Smooth muscle cell (in vitro differentiated cells): ENCODE measurements at regions not wholly inside any gene's neighbourhood (a gene's known extent, or its start where the extent isn't known, plus 50 kb on each side); places are given as distances from the start of the nearest gene placed in this dataset.

Experiments used
- DNase-seq: peaks from one replicate; lab custom pipeline; 2025; ENCODE audit not compliant: unreplicated experiment; lab: John Stamatoyannopoulos, UW
- H2AFZ ChIP-seq: fragments of 200-600 bp; sonication (generic); 2 replicates; pipeline ENCODE4 v1.6.0; 2016; ENCODE audit warnings: antibody characterized with exemption, low read depth, mild to moderate bottlenecking
- H3F3A ChIP-seq: fragments of 200-600 bp; sonication (generic); 2 replicates; pipeline ENCODE4 v1.6.0; 2017; ENCODE audit warnings: antibody characterized with exemption, low read depth
- H3K27ac ChIP-seq: fragments of 200-600 bp; sonication (generic); 2 replicates; pipeline ENCODE4 v1.5.1; 2016; ENCODE audit warnings: low read depth, mild to moderate bottlenecking
- H3K27me3 ChIP-seq: fragments of 200-600 bp; sonication (generic); 2 replicates; pipeline ENCODE4 v1.6.1; 2016; ENCODE audit warnings: low read depth, mild to moderate bottlenecking
- H3K36me3 ChIP-seq: fragments of 200-600 bp; sonication (generic); 2 replicates; pipeline ENCODE4 v1.5.1; 2016; ENCODE audit warnings: low read depth
- H3K4me1 ChIP-seq: fragments of 200-600 bp; sonication (generic); 2 replicates; pipeline ENCODE4 v1.5.1; 2016; ENCODE audit warnings: low read depth
- H3K4me2 ChIP-seq: fragments of 200-600 bp; sonication (generic); 2 replicates; pipeline ENCODE4 v1.6.0; 2016; ENCODE audit warnings: mild to moderate bottlenecking
- H3K4me3 ChIP-seq: fragments of 200-600 bp; sonication (generic); 2 replicates; pipeline ENCODE4 v1.5.1; 2016; ENCODE audit warnings: mild to moderate bottlenecking
- H3K79me2 ChIP-seq: fragments of 200-600 bp; sonication (generic); 2 replicates; pipeline ENCODE4 v1.6.0; 2016; ENCODE audit warnings: low read depth, mild to moderate bottlenecking
- H3K9ac ChIP-seq: fragments of 200-600 bp; sonication (generic); 2 replicates; pipeline ENCODE4 v1.6.0; 2016; ENCODE audit warnings: low read depth
- H3K9me3 ChIP-seq: fragments of 200-600 bp; sonication (generic); replicated peaks from 2 replicates; pipeline ENCODE4 v1.5.1; 2016; ENCODE audit warnings: low read depth
- H4K20me1 ChIP-seq: fragments of 200-600 bp; sonication (generic); 2 replicates; pipeline ENCODE4 v1.6.0; 2016; ENCODE audit warnings: low read depth
- WGBS: methylation state at CpG from one replicate; pipeline ENCODE4 v1.1.7; 2016; ENCODE audit warnings: low lambda C conversion rate; 5-methylcytosine and 5-hydroxymethylcytosine counted together
- TF ChIP-seq, protein P1 (sequence below): fragments of 200-600 bp; sonication (generic); IDR thresholded peaks from 2 replicates; pipeline ENCODE4 v1.5.1; 2017; ENCODE audit warnings: borderline replicate concordance, mild to moderate bottlenecking, antibody characterized with exemption; ENCODE audit not compliant: insufficient read depth, poor library complexity, severe bottlenecking

DNA sequence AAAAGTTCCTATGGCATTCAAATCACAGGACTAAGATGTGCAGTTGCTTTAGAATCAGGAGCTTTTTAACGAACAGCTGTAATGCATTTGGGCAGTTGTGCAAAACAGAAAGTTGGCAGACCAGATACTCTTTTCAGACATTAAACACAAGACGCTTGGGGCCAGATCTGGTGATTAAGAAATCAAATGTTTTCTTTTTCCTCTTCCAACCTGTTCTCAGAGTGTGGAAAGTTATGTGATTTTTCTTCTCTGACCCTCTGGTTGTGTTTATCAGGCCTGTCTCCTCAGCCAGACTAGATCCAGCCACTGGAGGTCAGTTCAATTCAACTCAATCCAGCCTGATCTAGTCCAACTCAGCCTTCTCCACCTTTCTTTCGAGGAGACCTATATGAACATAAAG is 298.5 kb upstream of the PCSK5 start:
- H4K20me1 ChIP-seq = no peaks in the 10 kb centered on the region
- H3K4me2 ChIP-seq = no peak overlapping the region
- TF ChIP-seq, protein P1, sequence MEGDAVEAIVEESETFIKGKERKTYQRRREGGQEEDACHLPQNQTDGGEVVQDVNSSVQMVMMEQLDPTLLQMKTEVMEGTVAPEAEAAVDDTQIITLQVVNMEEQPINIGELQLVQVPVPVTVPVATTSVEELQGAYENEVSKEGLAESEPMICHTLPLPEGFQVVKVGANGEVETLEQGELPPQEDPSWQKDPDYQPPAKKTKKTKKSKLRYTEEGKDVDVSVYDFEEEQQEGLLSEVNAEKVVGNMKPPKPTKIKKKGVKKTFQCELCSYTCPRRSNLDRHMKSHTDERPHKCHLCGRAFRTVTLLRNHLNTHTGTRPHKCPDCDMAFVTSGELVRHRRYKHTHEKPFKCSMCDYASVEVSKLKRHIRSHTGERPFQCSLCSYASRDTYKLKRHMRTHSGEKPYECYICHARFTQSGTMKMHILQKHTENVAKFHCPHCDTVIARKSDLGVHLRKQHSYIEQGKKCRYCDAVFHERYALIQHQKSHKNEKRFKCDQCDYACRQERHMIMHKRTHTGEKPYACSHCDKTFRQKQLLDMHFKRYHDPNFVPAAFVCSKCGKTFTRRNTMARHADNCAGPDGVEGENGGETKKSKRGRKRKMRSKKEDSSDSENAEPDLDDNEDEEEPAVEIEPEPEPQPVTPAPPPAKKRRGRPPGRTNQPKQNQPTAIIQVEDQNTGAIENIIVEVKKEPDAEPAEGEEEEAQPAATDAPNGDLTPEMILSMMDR = no peak
- no peaks in the 10 kb centered on the region for H3K4me1 ChIP-seq
- H3K79me2 ChIP-seq = no peaks in the 10 kb centered on the region
- H2AFZ ChIP-seq = no peak overlapping the region
- no peaks in the 10 kb centered on the region for H3K9me3 ChIP-seq
- H3K27me3 ChIP-seq = no peaks in the 10 kb centered on the region
- H3F3A ChIP-seq = no peaks in the 10 kb centered on the region
- no peak for DNase-seq
- no peak overlapping the region for H3K27ac ChIP-seq
- H3K9ac ChIP-seq = no peak overlapping the region
- H3K36me3 ChIP-seq = no peaks in the 10 kb centered on the region
- no peak overlapping the region for H3K4me3 ChIP-seq
- 85% methylated on average over 3 of the region's 3 CpGs for WGBS

DNA sequence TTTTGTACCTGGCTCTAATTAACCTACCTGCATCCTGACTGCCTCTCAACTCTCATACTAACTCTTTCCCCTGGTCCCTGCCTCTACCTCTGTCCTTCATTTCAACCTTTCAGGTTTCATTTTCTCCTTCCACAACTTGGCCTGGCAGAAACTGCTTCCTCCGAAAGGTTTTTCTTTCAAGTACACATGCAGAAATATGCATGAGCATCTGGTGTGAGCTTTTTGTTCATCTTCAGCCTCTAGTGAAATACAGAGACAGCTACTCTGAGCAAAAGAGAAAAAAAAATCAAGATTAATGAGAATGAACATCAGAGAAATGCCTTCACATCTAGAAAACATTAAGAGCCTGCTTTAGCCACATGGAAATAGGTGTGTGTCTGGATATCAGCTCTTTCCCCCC is 297.9 kb upstream of the PCSK5 start:
- Histone ChIP-seq H3K27ac (no peak overlapping the region), H3K4me2 (no peak overlapping the region), H3K4me3 (no peak overlapping the region), H3K9ac (no peak overlapping the region), H3K4me1 (no peaks in the 10 kb centered on the region), H3F3A (no peaks in the 10 kb centered on the region), H2AFZ (no peak overlapping the region), H3K9me3 (no peaks in the 10 kb centered on the region), H4K20me1 (no peaks in the 10 kb centered on the region), H3K79me2 (no peaks in the 10 kb centered on the region), H3K36me3 (no peaks in the 10 kb centered on the region), H3K27me3 (no peaks in the 10 kb centered on the region)
- TF ChIP-seq, protein P1 = no peak
- DNase-seq = no peak
- WGBS = 97% methylated on average over 1 of the region's 1 CpG

DNA sequence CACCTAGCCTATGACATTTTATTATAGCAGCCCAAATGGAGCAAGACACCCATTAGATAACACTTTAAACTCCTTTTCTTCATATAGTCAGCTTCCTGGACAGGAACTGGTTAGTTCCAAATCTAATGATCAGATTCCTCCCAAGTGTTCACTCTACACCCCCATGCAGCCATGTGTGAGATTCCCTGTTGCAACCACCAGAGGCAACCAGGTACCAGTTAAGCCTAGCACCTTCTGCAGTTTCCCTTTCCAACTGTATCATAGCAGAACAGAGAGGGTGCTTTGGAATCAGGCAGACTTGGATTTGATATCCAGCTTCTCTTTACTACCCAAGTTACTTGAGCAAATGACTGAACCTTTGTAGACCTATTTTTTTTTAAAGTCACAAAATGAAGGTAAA is 296.6 kb upstream of the PCSK5 start:
- TF ChIP-seq, protein P1 = no peak
- no peaks in the 10 kb centered on the region for H3K27me3 ChIP-seq
- no peaks in the 10 kb centered on the region for H3K9me3 ChIP-seq
- no peak for DNase-seq
- H3K4me2 ChIP-seq = no peak overlapping the region
- H3K4me1 ChIP-seq = no peaks in the 10 kb centered on the region
- no peaks in the 10 kb centered on the region for H4K20me1 ChIP-seq
- no peak overlapping the region for H2AFZ ChIP-seq
- H3K9ac ChIP-seq = no peak overlapping the region
- H3K79me2 ChIP-seq = no peaks in the 10 kb centered on the region
- no peak overlapping the region for H3K4me3 ChIP-seq
- no peaks in the 10 kb centered on the region for H3F3A ChIP-seq
- H3K27ac ChIP-seq = no peak overlapping the region
- H3K36me3 ChIP-seq = no peaks in the 10 kb centered on the region

DNA sequence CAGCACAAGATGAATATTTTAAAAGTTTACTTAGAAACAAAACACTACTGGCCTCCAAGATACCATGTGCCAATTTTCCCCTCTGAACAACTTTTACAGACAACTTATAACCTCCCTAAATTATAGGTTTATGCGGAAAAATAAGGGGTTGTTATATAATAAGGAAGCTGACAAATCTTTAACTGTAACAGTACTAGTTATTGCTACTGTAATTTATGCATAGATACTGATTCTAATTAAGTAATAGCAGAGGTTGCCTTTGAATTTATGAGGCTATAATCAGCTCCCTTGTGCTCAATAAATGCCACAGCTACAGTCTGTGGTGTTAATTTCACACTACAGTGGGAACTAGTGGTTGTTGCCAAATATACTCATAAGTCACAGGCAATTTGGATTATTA is 291.3 kb upstream of the PCSK5 start:
- Histone ChIP-seq H2AFZ (no peak overlapping the region), H3K27me3 (no peaks in the 10 kb centered on the region), H3F3A (no peaks in the 10 kb centered on the region), H4K20me1 (no peaks in the 10 kb centered on the region), H3K9ac (no peak overlapping the region), H3K79me2 (no peaks in the 10 kb centered on the region), H3K27ac (no peak overlapping the region), H3K36me3 (no peaks in the 10 kb centered on the region), H3K4me2 (no peak overlapping the region), H3K4me3 (no peak overlapping the region), H3K9me3 (no peaks in the 10 kb centered on the region), H3K4me1 (no peaks in the 10 kb centered on the region)
- 91% methylated on average over 1 of the region's 1 CpG for WGBS
- DNase-seq = no peak
- TF ChIP-seq, protein P1 = no peak
